Activated gamma-delta T cell (primary cell): ENCODE measurements at regions not wholly inside any gene's neighbourhood (a gene's known extent, or its start where the extent isn't known, plus 50 kb on each side); places are given as distances from the start of the nearest gene placed in this dataset.

Source experiments
- DNase-seq: peaks from one replicate; lab custom pipeline; 2025; lab: John Stamatoyannopoulos, UW

DNA sequence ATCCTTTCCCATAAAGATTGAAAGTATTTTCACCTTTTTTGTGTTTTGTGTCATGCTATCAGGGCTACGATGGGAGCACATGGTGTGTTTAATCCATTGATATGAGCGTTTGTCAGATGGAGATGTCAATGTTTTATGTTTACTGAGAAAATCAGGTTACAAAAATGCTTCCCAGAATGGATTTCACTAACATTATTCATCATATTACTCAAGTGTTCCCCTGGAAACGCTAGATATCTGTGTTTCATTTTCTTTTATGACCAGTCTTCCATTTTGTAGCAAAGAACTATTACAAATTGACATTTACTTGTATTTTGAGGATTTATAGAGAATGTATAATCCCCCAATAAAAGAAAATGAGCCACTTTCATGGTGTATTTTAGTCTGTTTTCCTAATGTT, 293.5 kb upstream of the AKR1E2 start:
- DNase-seq, result no peak

DNA sequence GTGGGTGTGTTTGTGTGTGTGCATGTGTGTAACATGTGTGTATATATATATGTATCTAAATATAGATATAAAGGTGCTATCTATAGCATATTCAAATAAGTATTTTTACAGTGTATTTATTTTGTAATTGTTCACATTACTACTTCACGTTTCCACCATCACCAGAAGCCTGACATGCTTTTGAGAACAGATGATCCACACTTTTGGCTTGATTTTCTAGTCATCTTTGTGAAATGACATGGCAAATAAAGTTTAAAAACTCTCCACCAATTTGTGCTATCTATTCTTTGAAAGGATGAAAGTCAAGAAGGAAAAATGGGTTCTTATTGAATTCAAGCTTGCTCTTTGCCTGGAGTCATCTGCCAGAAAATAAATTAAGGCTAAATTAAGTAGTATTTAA, 294.0 kb upstream of the AKR1E2 start:
- DNase-seq, result no peak

DNA sequence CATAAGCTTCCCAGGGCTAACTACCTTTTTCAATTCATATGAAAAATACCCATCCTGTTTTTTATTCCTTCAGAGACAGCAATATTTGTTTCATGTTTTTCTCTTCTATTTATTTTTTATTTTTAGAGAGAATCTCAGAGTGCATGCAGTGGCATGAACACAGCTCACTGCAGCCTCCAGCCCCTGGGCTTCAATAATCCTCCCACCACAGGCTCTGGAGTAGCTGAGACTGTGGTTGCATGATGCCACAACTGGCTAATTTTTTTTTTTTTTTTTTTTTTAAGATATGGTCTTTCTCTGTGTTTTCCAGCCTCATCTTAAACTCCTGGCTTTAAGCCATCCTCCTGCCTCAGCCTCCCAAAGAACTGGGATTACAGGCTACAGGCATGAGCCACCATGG, 296.7 kb upstream of the AKR1E2 start:
- no peak for DNase-seq

DNA sequence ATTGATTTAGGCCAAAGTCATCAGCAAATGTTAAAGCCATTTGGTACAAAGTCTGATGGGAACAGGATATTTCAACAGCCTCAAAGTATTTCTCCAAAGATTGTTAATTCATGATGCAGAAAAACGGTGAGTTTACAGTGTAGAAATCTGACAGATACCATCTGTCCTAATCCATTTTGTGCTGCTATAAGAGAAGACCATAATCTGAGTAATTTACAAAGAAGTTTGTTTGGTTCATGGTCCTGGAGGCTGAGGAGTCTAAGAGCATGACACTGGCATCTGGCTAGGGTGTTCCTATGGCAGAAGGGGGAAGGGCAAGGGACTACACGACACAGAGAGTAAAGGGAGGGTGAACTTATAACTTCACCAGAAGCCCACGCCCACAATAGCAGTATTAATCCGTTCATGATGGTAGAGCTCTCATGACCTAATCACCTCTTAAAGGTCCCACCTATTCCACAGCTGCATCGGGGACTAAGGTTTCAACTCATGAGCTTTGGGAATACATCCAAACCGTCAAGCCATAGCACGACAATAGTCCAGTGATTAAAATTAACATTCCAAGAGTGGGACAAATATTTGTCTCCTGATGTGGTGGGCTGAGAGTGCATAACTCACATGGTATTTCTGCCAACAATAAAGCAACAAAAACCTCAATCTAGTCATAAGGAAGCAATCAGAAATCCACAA, 298.6 kb upstream of the AKR1E2 start:
- DNase-seq, result no peak

DNA sequence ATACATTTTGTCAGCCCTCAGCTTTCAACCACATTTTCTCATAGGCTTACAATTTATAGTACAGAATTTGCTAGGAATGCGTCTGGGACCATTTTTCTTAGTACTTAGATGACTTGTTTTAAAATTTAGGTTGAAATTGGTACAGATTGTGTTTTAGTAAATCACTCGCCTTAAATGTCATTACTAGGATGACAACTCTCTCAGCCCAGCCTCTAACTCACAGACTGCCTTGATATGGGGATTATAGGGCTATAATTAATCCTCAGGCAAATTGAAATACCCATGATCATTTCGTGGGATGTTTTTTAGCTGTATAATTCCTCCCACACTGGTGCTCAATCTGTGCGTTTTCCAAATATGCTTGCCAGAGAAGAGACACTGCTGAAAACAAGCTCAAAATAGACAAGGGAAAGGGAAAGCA, 299.7 kb upstream of the AKR1E2 start:
- DNase-seq, result no peak

DNA sequence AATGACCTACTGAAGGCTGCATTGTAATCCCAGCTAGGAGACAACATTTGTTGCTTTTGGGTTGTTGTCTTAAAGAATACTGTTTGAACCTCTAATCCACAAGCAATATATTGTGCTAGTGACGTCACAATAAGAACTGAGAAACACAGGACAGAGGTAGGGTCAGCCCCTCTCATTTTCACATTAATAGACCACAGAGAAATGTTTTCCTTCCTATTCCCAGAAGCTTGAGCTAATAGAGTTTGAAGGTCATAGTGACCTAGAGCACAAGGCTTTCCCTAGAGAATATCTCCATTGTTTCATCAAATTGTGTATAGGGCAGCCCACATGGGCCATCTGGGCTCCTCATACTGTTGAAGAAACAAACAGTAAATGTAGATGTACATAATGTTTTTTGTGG, 300.9 kb upstream of the AKR1E2 start:
- no peak for DNase-seq

DNA sequence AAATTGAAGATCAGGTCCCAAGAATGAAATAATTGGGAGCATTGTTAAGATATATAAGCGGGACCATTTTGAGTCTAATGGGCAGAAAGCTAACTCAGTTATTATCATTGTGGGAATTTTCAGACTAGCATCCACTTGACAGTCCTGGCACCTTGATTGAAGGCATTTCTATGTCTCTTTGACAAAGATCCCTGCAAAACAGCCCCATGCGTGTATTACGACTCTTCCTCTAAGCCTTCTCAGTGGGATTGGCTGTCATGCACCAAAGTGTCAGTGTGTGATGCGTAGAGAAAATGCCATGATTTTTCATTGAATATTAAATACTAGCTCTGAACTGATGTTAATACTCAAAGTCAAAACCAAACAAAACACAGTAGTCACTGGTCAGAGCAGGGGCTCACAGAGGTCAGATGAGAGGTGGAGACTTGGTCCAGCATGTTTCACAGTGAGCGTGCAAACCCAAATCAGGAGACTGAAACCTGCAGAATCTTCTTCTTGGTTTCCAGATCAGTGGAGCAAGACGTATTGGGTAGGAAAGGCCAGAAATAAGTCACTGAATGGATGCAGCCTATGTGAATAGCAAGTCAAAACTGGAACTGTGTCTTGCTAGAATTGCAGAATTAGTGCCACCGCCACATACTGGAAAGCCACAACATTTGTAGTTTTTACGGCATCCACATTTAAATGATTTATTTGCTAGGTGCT, 303.6 kb upstream of the AKR1E2 start:
- DNase-seq, result no peak

DNA sequence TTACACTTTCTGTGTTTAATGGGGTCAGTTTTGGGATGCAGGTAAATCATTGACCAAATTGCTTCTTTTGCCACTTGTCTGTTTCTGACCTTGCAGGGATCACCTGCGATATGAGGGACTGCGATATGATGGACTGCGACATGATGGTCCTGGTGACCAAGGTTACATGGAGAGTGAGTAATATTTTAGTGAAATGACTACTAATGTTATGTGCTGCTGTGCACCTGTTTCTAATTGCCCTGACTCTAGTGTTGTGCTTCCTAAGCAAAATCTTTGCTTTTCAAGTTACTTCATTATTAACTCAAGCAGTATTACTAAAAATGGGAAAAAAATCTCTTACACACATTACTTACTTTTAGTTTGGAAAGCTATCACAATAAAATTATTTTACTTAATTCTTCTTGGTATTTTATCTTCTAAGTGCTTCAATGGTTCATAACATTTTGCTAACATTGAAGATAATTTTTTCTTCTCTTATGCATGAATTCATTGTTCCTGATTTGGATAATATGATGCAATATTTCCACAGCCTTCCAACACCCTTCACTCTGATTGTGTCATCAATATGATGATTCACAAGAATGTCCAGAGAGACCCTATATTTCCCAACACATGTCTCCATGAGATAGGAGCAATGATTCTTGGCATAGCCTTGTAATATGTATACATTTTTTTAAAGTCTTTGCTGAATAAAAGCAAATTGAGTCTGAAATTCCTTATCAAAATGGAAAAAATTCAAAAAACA, 306.2 kb upstream of the AKR1E2 start:
- no peak for DNase-seq

DNA sequence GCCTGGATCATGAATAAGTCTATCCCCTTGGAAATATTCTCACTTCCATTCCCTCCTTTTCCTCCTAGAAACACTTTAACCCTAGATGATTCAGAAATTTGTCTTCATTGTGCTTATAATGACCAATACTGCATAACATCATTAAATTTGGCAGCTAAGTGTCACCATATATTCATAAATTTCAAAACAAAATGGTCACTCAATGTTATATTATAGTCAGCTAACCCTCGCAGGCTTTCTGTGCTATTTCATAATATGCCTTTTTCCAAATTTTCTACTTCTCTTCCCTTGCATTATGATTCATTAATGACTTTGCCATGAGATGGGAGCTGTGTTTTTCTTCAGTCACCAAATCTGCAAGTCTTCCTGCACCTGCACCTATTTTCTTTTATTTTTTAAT, 308.3 kb upstream of the AKR1E2 start:
- no peak for DNase-seq

DNA sequence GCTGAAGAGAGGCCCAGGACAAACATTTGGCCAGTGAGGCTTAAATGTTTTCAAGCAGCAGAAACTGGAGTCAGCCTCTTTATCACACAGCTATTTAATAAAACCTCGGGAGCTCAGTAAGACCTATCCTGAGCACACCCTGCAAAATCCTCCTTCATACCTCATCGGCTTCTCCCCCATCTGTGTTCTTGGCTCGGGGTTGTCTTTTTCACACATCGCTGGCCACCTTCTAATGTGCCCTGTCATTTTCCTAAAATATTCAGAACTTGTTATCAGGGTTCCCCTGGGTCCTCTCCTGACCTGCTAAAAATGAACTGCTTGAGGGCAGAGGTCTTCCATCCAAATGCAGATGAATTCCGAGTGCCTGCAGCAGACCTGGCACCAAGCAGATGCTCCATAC, 310.3 kb upstream of the AKR1E2 start:
- no peak for DNase-seq

DNA sequence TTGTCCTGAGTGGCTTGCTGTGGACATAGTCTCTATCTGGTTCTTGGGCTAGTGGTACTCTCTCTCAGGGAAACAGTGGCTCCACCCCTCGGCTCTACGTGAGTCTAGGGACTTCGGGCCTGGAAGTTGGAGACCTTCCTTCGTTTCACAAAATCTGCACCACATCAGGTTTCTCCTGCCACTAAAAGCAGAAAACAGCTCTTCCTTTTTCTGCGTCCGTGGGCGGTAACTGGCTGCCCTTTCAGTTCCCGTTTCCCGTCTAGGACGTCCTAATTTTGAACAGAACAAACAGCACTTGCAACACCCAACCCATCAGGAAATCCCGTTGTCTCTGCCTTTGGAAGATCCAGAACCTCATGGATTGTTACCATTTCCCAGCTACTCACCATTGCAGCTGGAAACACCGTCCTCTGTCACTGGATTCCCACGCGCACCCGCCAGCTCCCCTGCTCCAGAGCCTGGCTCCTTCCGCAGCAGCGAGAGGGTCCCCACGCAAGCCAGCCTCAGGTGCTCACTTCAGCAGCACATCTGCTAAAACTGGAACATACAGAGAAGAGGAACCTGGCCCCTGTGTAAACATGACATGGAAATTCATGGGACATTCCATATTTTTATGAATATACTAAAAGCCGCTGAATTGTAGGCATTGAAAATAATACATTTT, 311.4 kb upstream of the AKR1E2 start:
- no peak for DNase-seq

DNA sequence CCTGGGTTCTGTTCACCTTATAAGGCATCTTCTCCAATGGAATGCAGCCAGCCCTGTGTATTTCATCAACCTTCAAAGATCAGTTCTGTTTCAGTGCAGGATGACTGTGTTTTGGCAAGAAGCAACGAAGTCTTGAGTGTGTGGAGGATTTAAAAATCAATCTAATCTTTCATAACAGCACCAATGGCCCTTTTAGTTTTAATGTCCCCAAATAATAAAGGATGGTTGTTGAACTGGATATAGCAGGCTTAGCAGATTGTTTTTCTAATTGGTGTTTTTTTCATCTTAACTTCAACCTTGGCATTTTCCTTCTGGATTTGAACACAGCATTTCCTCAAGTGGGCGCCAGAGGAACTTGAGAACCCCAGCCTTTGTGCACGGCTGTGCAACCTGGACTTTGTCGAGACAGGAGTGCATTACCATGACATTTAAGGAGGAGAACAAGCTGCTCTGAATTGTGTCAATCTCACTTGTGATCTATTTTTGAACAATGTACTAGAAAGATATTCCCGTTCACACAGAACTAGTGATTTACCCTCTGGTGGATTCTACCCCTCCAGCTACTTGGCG, 313.3 kb upstream of the AKR1E2 start:
- DNase-seq, result no peak

DNA sequence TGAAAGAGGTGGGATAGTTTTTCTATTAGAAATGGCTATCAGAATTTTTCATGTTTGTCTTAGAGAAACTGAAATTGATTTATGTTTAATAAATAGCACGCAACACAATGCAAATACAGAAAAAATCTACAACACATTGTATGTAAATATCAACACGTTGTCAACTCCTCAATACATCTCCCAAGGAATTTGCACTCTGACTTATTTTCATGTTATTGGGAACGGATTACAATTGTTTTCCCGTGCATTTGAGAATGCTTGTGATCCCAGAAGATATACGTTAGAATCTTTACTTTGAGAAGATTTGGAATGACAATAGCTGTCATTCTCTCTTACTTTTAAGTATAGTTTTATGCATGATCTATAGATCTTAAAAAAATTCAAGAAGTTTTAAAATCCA, 313.8 kb upstream of the AKR1E2 start:
- DNase-seq, result no peak

DNA sequence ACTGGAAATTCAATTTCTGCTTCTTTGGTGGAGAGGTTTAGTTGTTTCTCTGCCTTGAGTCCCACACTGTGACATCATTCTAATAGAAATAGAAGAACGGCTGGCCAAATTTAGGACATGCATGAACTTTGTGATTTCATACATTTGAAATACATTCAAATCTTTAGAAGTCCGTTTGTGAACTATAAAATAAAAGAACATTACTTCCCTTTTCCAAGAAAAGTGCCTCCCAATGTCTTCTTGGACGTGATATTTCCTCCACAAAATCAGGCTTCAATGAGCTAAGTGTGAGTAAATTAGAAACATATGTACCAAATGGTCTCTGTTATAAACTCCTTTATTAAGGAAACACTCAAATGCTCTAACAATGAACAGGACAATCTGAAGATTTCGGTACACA, 314.5 kb upstream of the AKR1E2 start:
- no peak for DNase-seq

DNA sequence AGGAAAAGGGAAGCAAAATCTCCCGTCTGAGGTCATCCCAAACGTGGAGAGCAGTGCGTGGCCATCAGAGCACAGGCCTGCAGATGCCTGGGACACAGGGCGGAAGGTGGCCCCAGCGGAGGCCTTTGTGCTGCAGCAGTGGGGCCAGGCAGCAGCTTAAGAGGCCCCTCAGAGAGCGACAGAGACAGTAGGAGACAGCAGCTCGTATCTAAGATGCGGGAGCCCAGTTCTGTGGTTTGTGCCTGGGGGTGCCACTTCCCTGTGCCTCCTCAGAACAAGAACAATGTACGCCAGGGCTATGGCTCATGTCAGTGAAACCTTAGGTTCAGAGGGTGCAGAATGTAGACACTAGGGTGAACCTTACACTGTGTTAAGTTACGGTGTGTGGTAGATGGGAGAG, 316.6 kb upstream of the AKR1E2 start:
- no peak for DNase-seq

DNA sequence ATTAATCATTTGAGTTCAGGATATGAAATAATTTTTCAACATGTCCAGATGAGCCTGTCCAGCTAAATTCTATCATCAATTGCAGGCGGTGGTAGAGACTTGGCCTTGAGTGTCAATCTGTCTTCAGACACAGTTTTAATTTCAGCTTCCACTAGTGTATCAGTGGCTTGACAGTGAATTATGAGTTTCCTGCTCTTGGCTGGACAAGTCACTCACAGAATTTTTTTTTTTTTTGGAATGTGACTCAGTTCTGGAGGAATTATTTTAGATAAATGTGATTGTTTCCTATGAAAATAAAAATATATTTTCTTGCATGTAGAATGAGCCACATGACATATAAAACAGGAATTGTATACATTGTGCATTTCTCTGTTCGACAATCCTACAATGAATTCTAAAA, 319.9 kb upstream of the AKR1E2 start:
- DNase-seq, result no peak

DNA sequence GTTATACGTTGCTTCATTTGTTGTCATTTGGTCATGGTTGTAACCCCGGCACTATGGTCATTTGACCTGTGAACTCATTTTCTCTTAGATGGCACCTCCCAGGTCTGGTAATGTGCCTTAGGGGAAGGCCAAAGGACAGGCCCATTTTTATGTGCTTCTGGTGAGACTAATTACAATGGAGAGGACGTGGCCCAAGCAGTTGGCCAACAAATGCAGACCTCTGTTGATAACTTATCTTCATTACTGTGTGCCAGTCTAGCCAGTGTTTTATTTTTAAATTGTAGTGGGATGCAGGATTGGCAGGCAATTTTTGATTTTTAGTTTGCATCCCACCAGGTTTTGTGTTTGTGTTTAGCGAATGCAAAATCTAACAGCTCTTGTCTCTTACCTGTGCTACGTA, 321.5 kb upstream of the AKR1E2 start:
- DNase-seq, result no peak

DNA sequence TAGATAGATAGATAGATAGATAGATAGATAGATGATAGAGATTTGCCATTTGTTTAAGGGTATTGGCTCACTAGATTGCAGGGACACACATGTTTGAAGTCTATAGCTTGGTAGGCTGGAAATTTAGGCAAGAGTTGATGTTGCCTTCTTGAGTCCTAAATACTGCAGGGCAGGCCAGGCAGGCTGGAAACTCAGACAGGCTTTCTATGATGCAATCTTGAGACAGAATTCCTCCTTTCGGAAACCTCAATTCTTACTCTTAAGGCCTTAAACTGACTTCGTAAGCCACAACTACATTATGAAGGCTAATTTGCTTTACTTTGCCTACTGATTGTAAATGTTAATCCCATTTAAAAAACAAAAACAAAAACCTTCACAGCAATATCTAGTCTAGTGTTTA, 322.9 kb upstream of the AKR1E2 start:
- DNase-seq, result no peak

DNA sequence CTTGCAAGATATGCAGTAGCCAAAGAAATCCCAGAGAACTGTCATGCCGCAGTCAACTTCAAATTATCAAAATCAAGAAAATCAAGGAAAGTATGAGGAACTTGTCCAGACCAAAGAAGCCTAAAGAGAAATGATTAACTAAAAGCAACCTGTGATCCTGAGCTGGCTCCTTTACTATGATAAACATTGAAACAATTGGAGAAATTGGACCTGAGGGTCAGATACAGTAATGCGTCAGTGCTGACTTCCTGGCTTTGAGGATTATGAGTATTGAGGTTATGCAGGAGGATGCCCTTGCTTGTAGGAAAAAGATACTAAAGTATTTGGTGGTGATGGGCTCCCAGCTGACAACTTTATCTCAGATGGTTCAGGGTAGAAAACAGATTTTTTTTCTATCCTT, 324.7 kb upstream of the AKR1E2 start:
- DNase-seq, result no peak

DNA sequence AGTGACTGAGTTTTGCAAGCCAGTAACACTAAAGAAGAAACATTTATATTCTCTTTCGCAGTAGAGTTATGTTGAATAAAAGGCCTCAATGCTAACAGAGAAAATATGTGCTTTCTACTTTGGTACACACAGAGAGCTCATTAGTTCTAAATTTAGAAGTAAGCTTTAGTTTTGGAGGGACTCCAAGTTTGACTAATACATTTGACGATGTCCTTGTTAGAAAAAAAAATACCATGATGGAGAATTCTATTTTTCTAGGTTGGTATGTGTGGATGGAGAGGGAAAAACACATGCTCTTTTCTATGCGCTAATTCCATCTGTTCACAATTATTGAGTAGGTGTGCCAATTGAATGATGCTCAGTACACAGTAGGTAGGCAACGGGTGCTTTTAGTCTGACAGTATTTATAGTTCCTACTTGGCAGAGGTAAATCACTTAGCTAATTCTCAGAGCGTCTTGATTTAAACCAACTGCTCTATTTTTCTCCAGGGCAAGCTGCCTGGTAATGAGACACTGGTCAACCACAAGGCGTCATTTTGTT, 327.2 kb upstream of the AKR1E2 start:
- DNase-seq, result no peak

DNA sequence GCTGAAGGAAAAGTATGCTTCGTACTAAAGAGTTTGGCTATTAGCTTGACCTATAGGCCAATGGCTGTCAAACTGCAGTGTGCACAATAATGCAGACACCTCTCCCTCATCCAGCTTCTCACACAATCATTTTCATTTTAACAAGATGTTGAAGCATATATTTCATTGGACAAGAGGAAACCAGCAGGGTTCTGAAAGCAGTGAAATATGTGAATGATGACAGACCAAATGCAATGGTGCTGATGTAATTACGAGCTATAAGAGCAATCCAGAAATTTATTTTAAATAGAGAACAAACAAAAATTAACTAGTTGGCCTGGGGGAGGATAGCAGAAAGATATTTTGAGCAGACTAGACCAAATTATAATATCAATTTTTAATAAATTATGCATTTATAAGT, 331.5 kb upstream of the AKR1E2 start:
- no peak for DNase-seq

DNA sequence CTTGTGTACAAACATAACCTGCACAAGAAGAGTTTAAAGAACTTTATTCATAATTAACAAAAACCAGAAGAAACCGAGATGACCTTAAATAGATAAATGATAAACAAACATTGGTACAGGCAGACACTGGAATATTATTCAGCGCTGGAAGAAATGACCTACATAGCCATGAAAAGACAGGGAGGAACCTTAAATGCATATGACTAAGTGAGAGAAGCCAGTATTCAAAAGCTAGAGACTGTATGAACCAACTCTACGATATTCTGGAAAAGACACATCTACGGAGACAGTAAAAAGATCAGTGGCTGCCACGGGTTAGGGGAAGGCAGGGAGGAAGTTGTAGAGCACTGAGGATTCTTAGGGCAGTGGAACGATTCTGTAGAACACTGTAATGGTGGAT, 333.8 kb upstream of the AKR1E2 start:
- no peak for DNase-seq
